Thoracic aorta (tissue), 2 donors: ENCODE measurements at regions not wholly inside any gene's neighbourhood (a gene's known extent, or its start where the extent isn't known, plus 50 kb on each side); places are given as distances from the start of the nearest gene placed in this dataset.

Experiments used
- ATAC-seq: fragments of 150-250 bp; one replicate; pipeline ENCODE4 v1.8.0; 2017; ENCODE audit warnings: low read depth; ENCODE audit not compliant: insufficient number of reproducible peaks, low FRiP score
- DNase-seq: peaks from one replicate; pipeline ENCODE4 v3.0.0-alpha.2; 2020; ENCODE audit warnings: low spot score
- H3K27ac ChIP-seq, 2 donors: fragments of 200-600 bp; sonication (generic); 1 replicate in 1 of 2; 2 replicates in 1 of 2; pipeline ENCODE4 v1.5.1; 2016; ENCODE audit warnings: mild to moderate bottlenecking in 2 of 2, moderate library complexity in 2 of 2
- H3K27me3 ChIP-seq: fragments of 200-600 bp; sonication (generic); replicated peaks from 2 replicates; pipeline ENCODE4 v1.6.0; 2016; ENCODE audit warnings: mild to moderate bottlenecking; ENCODE audit not compliant: insufficient read depth
- H3K36me3 ChIP-seq: fragments of 200-600 bp; sonication (generic); one replicate; pipeline ENCODE4 v1.5.1; 2016
- H3K4me1 ChIP-seq, 2 donors: fragments of 200-600 bp; sonication (generic); 1 replicate in 1 of 2; 2 replicates in 1 of 2; pipeline versions ENCODE4 v1.5.1 to v1.6.0; 2016; ENCODE audit warnings: low read depth in 2 of 2, mild to moderate bottlenecking in 1 of 2; ENCODE audit not compliant: control insufficient read depth in 1 of 2
- H3K4me3 ChIP-seq: fragments of 200-600 bp; sonication (generic); 2 replicates; pipeline ENCODE4 v1.5.1; 2016; ENCODE audit warnings: mild to moderate bottlenecking
- H3K9me3 ChIP-seq: fragments of 200-600 bp; sonication (generic); 2 replicates; pipeline ENCODE4 v1.5.1; 2016
- TF ChIP-seq, protein P1 (sequence below): fragments of 200-600 bp; sonication (generic); IDR thresholded peaks from one replicate; pipeline ENCODE4 v1.5.1; 2019; ENCODE audit warnings: antibody characterized with exemption

DNA sequence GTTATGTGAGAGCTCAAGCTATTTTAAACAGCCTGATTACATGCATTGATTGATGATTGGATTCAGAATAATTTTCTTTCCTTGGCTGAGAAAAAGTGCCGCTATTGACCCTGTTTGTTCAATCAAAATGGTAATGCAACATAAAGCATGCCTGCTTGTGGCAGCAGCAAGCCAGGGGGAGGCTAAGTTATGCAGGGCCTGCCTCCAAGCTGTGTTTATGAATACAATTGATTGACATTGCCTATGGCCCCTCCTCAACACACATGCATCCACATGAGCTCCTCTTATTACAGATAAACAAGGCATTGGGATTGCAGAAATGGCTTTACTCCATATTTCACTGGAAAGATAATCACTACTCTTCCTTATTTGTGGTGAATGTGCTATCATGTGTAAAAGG, 395.6 kb downstream of the TDRD15 start:
- DNase-seq, result no peak
- TF ChIP-seq, protein P1, sequence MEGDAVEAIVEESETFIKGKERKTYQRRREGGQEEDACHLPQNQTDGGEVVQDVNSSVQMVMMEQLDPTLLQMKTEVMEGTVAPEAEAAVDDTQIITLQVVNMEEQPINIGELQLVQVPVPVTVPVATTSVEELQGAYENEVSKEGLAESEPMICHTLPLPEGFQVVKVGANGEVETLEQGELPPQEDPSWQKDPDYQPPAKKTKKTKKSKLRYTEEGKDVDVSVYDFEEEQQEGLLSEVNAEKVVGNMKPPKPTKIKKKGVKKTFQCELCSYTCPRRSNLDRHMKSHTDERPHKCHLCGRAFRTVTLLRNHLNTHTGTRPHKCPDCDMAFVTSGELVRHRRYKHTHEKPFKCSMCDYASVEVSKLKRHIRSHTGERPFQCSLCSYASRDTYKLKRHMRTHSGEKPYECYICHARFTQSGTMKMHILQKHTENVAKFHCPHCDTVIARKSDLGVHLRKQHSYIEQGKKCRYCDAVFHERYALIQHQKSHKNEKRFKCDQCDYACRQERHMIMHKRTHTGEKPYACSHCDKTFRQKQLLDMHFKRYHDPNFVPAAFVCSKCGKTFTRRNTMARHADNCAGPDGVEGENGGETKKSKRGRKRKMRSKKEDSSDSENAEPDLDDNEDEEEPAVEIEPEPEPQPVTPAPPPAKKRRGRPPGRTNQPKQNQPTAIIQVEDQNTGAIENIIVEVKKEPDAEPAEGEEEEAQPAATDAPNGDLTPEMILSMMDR, result no peak
- no peaks in the 10 kb centered on the region for H3K9me3 ChIP-seq
- no peaks in the 10 kb centered on the region for H3K27me3 ChIP-seq
- no peaks in the 10 kb centered on the region for H3K36me3 ChIP-seq
- H3K27ac ChIP-seq, result no peak overlapping the region
- ATAC-seq, result no peak
- no peaks in the 10 kb centered on the region for H3K4me1 ChIP-seq
- H3K4me3 ChIP-seq, result no peak overlapping the region

- H3K27me3 ChIP-seq, result no peaks in the 10 kb centered on the region
- DNase-seq (no peak), ATAC-seq (no peak)
- H3K36me3 ChIP-seq, result no peaks in the 10 kb centered on the region
- H3K9me3 ChIP-seq, result no peaks in the 10 kb centered on the region
- H3K27ac ChIP-seq, result no peak overlapping the region
- H3K4me3 ChIP-seq, result no peak overlapping the region
- no peaks in the 10 kb centered on the region for H3K4me1 ChIP-seq
- TF ChIP-seq, protein P1, result no peak
These were observed 396.1 kb downstream of the TDRD15 start for GRCh38 chr2:21519821-21520220.

DNA sequence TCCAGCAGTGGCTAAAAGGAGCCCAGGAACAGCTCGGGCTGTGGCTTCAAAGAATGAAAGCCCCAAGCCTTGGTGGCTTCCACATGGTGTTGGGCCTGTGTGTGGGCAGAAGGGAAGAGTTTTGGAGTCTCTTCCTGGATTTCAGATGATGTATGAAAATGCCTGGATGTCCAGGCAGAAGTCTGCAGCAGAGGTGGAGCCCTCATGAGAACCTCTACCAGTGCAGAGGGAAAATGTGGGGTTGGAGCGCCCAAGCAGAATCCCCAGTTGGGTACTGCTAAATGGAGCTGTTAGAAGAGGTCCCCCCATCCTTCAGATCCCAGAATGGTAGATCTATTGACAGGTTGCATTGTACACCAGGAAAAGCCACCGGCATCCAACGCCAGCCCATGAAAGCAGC, 412.1 kb downstream of the TDRD15 start:
- H3K4me3 ChIP-seq, result no peak overlapping the region

DNA sequence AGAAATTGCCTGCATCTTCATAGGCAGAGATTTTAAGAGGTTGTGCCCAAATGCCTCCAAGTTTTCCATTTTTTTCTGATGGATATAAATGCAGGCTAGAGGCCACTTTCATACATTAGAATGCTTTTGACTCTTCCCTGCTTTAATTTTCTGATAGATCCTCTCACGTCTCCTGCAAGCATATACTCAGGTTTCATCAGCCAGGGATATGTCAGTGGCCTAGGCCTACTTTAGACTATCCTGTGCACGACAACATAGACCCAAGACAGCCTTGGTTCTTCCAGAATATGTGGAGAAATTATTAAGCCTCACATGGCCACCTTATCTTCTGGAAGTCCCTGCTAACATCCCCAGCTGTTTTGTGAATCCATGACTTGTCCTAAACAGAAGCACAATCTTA, 415.9 kb downstream of the TDRD15 start:
- peaks cover 10% of the 10 kb centered on the region for H3K9me3 ChIP-seq
- DNase-seq (no peak), ATAC-seq (no peak)
- H3K4me1 ChIP-seq, result no peaks in the 10 kb centered on the region
- H3K36me3 ChIP-seq, result no peaks in the 10 kb centered on the region
- no peaks in the 10 kb centered on the region for H3K27me3 ChIP-seq
- H3K27ac ChIP-seq, result no peak overlapping the region
- TF ChIP-seq, protein P1, result no peak
- no peak overlapping the region for H3K4me3 ChIP-seq

More for the DNA sequence above, 412.1 kb downstream of the TDRD15 start:
- DNase-seq, result no peak
- Histone ChIP-seq H3K4me1 (no peaks in the 10 kb centered on the region), H3K27me3 (no peaks in the 10 kb centered on the region), H3K9me3 (peaks cover 10% of the 10 kb centered on the region), H3K27ac (no peak overlapping the region), H3K36me3 (no peaks in the 10 kb centered on the region)
- TF ChIP-seq, protein P1, result no peak
- no peak for ATAC-seq

DNA sequence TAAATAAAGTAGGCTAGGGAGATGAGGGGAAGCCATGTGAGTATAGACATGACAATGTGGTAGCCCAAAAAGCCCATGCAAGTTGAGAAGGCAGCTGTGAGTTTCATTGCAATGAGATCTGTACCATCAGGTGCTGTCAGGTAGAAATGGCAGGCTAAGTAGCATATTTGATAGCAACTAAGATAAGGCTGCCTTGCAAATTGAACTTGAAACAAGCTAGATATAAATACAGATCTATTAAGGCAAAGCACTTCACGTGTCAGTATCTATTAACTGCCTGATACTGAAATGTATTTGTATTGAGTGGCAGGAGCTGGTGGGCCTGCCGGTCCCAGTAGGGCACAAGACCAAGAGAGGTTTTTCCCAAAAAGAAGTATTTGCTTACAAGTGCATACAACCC, 419.9 kb downstream of the TDRD15 start:
- Histone ChIP-seq H3K36me3 (no peaks in the 10 kb centered on the region), H3K27me3 (no peaks in the 10 kb centered on the region), H3K27ac (no peak overlapping the region), H3K4me1 (no peaks in the 10 kb centered on the region), H3K9me3 (no peaks in the 10 kb centered on the region), H3K4me3 (no peak overlapping the region)
- TF ChIP-seq, protein P1, result no peak
- ATAC-seq, result no peak
- no peak for DNase-seq
